Epidermal melanocyte (primary cell): ENCODE measurements at regions not wholly inside any gene's neighbourhood (a gene's known extent, or its start where the extent isn't known, plus 50 kb on each side); places are given as distances from the start of the nearest gene placed in this dataset.

Experiments
- DNase-seq: peaks from one replicate; pipeline ENCODE4 v3.0.0; 2011; ENCODE audit warnings: low spot score; ENCODE audit not compliant: insufficient read length

- no peak for DNase-seq
These were observed 80.9 kb upstream of the ARHGEF26 start for GRCh38 chr3:154040283-154040682.

GRCh38 chr3:154044671-154045070 lies 76.5 kb upstream of the ARHGEF26 start:
- DNase-seq, result no peak

GRCh38 chr3:154050216-154050615 lies 71.0 kb upstream of the ARHGEF26 start:
- DNase-seq, result no peak

DNA sequence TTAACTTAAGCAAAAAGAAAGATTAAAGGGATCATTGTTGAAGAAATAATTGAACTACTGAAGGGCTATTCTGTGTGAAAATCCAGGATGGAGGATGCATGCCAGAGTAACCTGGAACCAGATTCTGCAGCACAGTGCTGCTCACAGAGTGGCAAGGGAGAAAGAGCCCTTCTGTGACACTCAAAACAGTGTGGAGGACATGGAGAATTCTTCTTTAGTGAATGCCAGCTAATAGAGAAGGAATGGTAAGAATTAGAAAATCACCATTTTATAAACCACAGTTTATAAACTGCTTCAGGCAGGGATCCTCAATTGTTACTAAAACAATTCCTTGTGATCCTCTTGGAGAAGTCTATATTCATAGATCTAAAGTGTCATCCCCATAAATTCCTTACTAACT lies 70.4 kb upstream of the ARHGEF26 start:
- no peak for DNase-seq

DNA sequence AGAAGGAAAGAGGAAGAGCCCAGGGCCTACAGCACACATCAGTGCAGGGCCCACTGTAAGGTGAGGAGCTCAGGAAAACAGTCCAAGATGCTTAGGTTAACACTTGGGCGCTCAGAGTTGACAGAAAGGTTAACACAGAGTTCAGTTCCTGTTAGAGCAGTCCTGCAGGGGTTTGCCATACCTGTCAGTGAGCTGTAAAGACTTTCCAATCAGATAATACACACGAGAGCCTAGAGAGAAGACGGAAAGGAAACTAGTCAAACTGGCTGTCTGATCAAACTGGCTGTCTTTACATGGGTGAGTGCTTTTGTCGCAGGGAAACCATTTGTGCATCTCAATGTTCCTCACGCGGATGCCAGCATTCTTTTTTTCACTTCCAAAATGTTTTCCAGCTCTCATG lies 61.4 kb upstream of the ARHGEF26 start:
- DNase-seq, result no peak

- peak; percentile 42 for DNase-seq
These were observed 60.8 kb upstream of the ARHGEF26 start for GRCh38 chr3:154060238-154061000.

DNA sequence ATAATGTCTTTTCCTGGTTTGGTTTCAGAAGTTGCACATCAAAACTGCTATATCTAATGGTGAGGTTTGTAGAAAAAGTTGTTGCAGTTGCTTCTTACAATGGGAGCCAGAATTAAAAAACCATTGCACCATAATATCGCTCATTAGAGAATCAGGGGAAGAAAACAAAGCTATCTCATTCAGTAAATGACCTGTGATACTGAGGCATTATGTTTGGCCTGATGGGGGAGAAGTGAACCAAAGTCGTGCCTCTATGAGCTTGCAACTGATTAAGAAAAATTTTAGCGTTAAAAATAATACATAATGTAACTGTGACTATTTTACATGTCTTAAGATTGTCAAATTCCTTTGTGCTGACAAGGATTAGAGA lies 60.2 kb upstream of the ARHGEF26 start:
- DNase-seq, result no peak

GRCh38 chr3:154062513-154062912 lies 58.7 kb upstream of the ARHGEF26 start:
- DNase-seq, result no peak

DNA sequence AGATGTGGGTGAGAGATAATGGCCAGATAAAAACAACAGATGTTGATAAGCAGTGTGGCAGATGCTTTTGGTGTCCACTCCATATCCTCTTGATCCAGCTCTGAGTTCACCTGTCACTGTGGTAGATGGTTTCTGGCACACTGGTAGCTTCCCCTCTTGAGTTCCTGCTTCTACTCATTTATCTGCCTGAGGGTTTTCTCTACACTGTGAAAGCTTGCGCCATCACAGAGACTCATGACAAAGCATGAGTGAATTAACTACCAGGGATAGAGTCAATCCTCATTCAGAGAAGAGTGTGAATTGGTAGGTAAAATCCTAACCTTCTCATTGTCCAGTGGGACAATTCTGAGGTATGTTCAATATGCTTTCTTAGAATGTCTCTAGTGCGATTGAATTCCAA lies 50.0 kb upstream of the ARHGEF26 start:
- no peak for DNase-seq
